Gastroesophageal sphincter (tissue), 4 donors: ENCODE measurements at regions not wholly inside any gene's neighbourhood (a gene's known extent, or its start where the extent isn't known, plus 50 kb on each side); places are given as distances from the start of the nearest gene placed in this dataset.
"Not testable (repeated sequence)": the region's sequence is repeated elsewhere in the genome, so short reads cannot be mapped to it uniquely, and the experiment has no call there.

Source experiments
- ATAC-seq: fragments of 150-250 bp; one replicate; pipeline ENCODE4 v1.9.1; 2016; ENCODE audit warnings: mild to moderate bottlenecking, moderate library complexity
- H3K27ac ChIP-seq, 4 donors: fragments of 200-600 bp; sonication (generic) in 3 of 4; 1 replicate in 3 of 4; 2 replicates in 1 of 4; pipeline ENCODE4 v1.5.1; 2016 to 2019
- H3K27me3 ChIP-seq: fragments of 200-600 bp; sonication (generic); one replicate; pipeline ENCODE4 v1.5.1; 2019
- H3K36me3 ChIP-seq, 2 donors: fragments of 200-600 bp; sonication (generic); one replicate each; pipeline ENCODE4 v1.5.1; 2019; ENCODE audit warnings: control low read depth in 1 of 2
- H3K4me1 ChIP-seq, 3 donors: fragments of 200-600 bp; sonication (generic); 1 replicate in 2 of 3; 2 replicates in 1 of 3; pipeline ENCODE4 v1.5.1; 2016 to 2019; ENCODE audit warnings: control low read depth in 2 of 3
- H3K4me3 ChIP-seq, 2 donors: fragments of 200-600 bp; sonication (generic); one replicate each; pipeline ENCODE4 v1.5.1; 2019; ENCODE audit warnings: mild to moderate bottlenecking in 1 of 2, moderate library complexity in 1 of 2
- H3K9me3 ChIP-seq, 3 donors: fragments of 200-600 bp; sonication (generic); one replicate each; pipeline ENCODE4 v1.5.1; 2017 to 2019; ENCODE audit warnings: control low read depth in 2 of 3
- EP300 ChIP-seq: sonication (generic); formaldehyde crosslinking; IDR thresholded peaks from one replicate; pipeline ENCODE4 v1.6.1; 2017; ENCODE audit warnings: antibody characterized with exemption, mild to moderate bottlenecking
- POLR2A ChIP-seq, 2 donors: fragments of 450-650 bp; IDR thresholded peaks; one replicate each; pipeline ENCODE4 v1.6.1; 2017; ENCODE audit warnings: antibody characterized with exemption in 2 of 2, mild to moderate bottlenecking in 2 of 2, moderate library complexity in 1 of 2
- POLR2AphosphoS5 ChIP-seq: sonication (generic); formaldehyde crosslinking; IDR thresholded peaks from one replicate; pipeline ENCODE4 v1.6.1; 2017; ENCODE audit warnings: antibody characterized with exemption
- WGBS, 2 donors: methylation state at CpG; one replicate each; pipeline ENCODE4 v1.1.5; 2018; ENCODE audit warnings: low coverage in 1 of 2; 5-methylcytosine and 5-hydroxymethylcytosine counted together
- TF ChIP-seq, protein P1 (sequence below), 4 experiments: fragments of 200-600 bp in 2 of 4; fragments of 450-650 bp in 2 of 4; sonication (generic) in 1 of 4; IDR thresholded peaks; one replicate each; pipeline ENCODE4 v1.5.1; 2017 to 2019; ENCODE audit warnings: antibody characterized with exemption in 4 of 4, mild to moderate bottlenecking in 2 of 4, moderate library complexity in 2 of 4

DNA sequence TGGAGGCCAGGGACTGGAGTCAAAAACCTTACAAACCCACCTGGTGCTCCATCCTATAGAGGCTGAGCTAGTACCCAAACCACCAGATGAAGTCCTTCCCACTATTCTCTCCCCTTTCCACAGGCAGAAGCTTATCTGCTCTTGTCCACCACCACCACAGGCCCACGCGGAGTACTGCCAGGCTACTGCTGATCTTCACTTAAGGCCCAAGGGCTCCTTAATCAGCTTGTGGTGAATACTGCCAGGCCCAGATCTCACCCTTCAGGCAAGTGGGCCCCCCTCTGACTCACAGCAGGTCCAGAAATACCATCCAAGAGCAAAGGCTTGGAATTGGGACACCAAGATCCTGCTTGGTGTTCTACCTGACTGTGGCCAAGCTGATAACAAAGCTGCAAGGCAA lies 598.1 kb upstream of the CBLB start:
- ATAC-seq: no peak
- no peak for TF ChIP-seq POLR2A (IDR thresholded peaks at IDR 0.05)
- TF ChIP-seq, protein P1, sequence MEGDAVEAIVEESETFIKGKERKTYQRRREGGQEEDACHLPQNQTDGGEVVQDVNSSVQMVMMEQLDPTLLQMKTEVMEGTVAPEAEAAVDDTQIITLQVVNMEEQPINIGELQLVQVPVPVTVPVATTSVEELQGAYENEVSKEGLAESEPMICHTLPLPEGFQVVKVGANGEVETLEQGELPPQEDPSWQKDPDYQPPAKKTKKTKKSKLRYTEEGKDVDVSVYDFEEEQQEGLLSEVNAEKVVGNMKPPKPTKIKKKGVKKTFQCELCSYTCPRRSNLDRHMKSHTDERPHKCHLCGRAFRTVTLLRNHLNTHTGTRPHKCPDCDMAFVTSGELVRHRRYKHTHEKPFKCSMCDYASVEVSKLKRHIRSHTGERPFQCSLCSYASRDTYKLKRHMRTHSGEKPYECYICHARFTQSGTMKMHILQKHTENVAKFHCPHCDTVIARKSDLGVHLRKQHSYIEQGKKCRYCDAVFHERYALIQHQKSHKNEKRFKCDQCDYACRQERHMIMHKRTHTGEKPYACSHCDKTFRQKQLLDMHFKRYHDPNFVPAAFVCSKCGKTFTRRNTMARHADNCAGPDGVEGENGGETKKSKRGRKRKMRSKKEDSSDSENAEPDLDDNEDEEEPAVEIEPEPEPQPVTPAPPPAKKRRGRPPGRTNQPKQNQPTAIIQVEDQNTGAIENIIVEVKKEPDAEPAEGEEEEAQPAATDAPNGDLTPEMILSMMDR (IDR thresholded peaks at IDR 0.05): no peak
- no peak for TF ChIP-seq POLR2AphosphoS5
- no peak for TF ChIP-seq EP300
- Histone ChIP-seq H3K4me3 (no peak overlapping the region), H3K4me1 (no peaks in the 10 kb centered on the region), H3K27me3 (no peaks in the 10 kb centered on the region), H3K36me3 (no peaks in the 10 kb centered on the region), H3K9me3 (no peaks in the 10 kb centered on the region), H3K27ac (no peak overlapping the region)
- 92 to 100% methylated on average over 2 of the region's 2 CpGs for WGBS, 2 donors

DNA sequence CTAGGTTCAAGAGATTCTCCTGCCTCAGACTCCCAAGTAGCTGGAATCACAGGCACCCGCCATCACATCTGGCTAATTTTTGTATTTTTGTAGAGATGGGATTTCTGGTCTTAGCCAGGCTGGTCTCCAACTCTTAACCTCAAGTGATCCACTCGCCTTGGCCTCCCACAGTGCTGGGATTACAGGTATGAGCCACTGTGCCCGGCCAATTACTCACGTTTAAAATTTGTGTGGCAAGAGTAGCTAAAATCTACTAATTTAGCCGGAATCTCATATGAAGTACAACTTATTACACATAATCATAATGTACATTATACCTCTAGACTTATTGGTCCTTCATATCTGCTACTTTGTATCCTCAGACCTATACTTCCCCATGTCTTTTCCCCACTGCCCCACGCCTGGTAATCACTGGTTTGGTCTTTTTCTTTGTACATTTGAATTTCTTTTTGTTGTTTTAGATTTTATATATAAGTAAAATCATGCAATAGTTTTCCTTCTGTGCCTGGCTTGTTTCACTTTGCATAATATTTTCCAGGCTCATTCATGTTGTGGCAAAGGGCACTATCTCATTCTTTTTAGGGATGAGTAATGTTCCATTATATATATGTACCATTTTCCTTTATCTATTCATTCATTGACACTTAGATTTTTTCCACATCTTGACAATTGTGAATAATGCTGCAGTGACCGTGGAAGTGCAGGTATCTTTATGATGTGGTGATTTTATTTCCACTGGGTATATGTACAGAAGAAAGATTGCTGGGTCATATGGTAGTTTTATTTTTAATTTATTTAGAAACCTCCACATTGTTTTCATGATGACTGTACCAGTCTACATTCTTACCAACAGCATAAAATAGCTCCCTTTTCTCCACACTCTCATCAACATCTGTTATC lies 605.0 kb upstream of the CBLB start:
- no peaks in the 10 kb centered on the region for H3K36me3 ChIP-seq
- H3K4me3 ChIP-seq: no peak overlapping the region
- WGBS, 2 donors: 86 to 93% methylated on average over 5 to 7 of the region's 7 CpGs
- TF ChIP-seq POLR2AphosphoS5 (no peak), EP300 (no peak), POLR2A (IDR thresholded peaks at IDR 0.05) (no peak)
- TF ChIP-seq, protein P1 (IDR thresholded peaks at IDR 0.05): no peak
- no peaks in the 10 kb centered on the region for H3K27me3 ChIP-seq
- ATAC-seq: no peak
- no peaks in the 10 kb centered on the region for H3K4me1 ChIP-seq
- H3K27ac ChIP-seq: no peak overlapping the region
- peaks cover 0 to 6% (median 0%) of the 10 kb centered on the region in 3 donors for H3K9me3 ChIP-seq

DNA sequence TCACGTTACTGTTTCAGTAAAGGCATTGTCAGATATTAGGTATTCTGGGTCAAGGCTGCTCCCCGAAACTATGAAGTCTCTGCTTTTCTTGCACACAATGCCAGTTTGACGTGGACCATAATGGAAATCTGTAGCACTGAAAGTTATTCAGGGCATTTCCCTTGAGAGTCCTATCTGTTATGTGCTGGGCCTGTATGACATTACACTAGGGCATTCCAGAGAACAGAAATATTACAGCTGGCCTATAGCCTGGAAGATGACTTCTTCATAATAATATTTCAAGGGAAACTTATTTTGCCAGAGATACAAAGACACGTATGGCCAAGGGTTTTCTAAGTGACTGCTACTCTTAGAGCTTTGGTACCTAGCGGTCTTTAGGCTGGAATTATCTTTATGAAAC lies 613.6 kb upstream of the CBLB start:
- Histone ChIP-seq H3K4me1 (no peaks in the 10 kb centered on the region), H3K9me3 (peaks cover 0 to 17% (median 0%) of the 10 kb centered on the region in 3 donors), H3K4me3 (no peak overlapping the region), H3K27me3 (no peaks in the 10 kb centered on the region), H3K27ac (no peak overlapping the region), H3K36me3 (no peaks in the 10 kb centered on the region)
- TF ChIP-seq, protein P1 (IDR thresholded peaks at IDR 0.05): no peak
- TF ChIP-seq EP300 (no peak), POLR2A (IDR thresholded peaks at IDR 0.05) (no peak), POLR2AphosphoS5 (no peak)
- WGBS, 2 donors: 57 to 76% methylated on average over 4 to 5 of the region's 5 CpGs
- ATAC-seq: no peak

DNA sequence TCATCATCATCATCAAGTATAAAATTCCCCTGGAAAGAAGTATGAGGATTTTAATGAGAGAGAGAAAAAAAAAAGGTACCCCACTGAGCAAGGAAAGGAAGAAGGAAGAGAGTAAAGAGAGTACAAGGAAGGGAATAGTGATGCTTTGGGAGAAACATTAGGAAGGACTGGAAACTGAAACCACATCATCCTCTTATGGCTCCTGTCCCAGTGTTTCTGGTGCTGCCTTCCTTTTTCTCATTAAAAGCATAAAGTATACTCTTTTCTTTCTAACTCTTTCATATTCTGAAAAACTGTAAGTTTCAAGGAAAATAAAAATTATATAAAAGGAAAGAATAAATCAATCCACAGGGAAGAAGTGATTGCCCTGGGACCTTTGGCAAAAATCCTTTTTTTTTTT lies 616.4 kb upstream of the CBLB start:
- no peak overlapping the region for H3K4me3 ChIP-seq
- H3K36me3 ChIP-seq: no peaks in the 10 kb centered on the region
- ATAC-seq: no peak
- H3K4me1 ChIP-seq: peaks cover 0 to 7% (median 0%) of the 10 kb centered on the region in 3 donors
- H3K27ac ChIP-seq: no peak overlapping the region
- TF ChIP-seq POLR2AphosphoS5 (no peak), EP300 (no peak), POLR2A (IDR thresholded peaks at IDR 0.05) (no peak)
- TF ChIP-seq, protein P1 (IDR thresholded peaks at IDR 0.05): no peak
- no peaks in the 10 kb centered on the region for H3K27me3 ChIP-seq
- no peaks in the 10 kb centered on the region for H3K9me3 ChIP-seq

DNA sequence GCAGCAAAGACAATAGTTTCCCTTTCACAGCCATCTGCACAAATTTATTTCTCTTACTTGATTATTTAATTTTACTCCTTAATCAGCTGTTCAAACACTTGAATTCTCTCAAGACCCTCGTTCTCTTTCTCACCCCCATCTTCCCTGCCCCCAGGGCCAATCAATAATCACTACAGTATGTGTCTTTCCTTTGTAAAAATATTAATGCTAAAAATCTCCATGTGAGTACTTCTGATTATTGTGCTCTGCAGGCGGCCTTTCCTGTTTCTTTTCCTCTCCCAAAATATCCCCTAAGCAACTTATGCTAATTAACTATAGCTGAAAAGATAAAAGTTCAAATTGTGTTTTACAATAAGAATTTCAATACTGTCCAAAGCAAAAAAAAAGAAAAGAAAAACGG lies 617.0 kb upstream of the CBLB start:
- Histone ChIP-seq H3K4me1 (peaks cover 0 to 7% (median 0%) of the 10 kb centered on the region in 3 donors), H3K9me3 (no peaks in the 10 kb centered on the region), H3K4me3 (no peak overlapping the region), H3K27ac (no peak overlapping the region), H3K27me3 (no peaks in the 10 kb centered on the region), H3K36me3 (no peaks in the 10 kb centered on the region)
- WGBS, 2 donors: 41 to 60% methylated on average over 3 of the region's 3 CpGs
- TF ChIP-seq POLR2A (IDR thresholded peaks at IDR 0.05): no peak
- no peak for TF ChIP-seq EP300
- no peak for TF ChIP-seq POLR2AphosphoS5
- TF ChIP-seq, protein P1 (IDR thresholded peaks at IDR 0.05): no peak
- no peak for ATAC-seq

DNA sequence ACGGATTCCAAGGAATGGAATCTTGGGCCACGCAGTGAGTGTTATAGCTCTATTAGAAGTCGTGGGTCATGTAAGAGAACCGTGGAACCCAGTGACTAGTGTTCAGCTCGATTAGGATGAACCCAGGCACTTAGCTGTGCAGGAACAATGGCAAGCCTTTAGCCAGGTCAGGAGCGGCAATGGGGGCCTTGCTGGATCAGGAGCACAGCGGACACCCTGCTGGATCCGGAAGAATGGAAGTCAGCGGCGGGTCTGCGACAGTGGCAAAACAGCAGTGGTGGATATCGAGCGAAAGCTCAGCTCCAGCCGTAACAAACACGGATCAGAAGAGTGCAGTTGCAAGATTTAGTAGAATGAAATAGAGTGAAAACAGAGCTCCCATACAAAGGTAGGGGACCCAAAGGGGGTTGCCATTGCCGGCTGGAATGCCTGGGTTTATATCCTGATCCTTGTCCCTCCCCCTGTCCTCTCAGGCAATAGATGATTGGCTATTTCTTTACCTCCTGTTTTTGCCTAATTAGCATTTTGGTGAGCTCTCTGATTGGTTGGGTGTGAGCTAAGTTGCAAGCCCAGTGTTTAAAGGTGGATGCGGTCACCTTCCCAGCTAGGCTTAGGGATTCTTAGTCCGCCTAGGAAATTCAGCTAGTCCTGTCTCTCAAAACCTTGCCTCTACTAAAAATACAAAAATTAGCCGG lies 618.3 kb upstream of the CBLB start:
- not testable (repeated sequence) for H3K4me1 ChIP-seq, H3K27ac ChIP-seq, H3K36me3 ChIP-seq, H3K4me3 ChIP-seq, H3K27me3 ChIP-seq, ATAC-seq, H3K9me3 ChIP-seq
- 95 to 100% methylated on average over 1 to 14 of the region's 19 CpGs for WGBS, 2 donors
